ENCODE measurements at regions not wholly inside any gene's neighbourhood (a gene's known extent, or its start where the extent isn't known, plus 50 kb on each side); places are given as distances from the start of the nearest gene placed in this dataset.

DNA sequence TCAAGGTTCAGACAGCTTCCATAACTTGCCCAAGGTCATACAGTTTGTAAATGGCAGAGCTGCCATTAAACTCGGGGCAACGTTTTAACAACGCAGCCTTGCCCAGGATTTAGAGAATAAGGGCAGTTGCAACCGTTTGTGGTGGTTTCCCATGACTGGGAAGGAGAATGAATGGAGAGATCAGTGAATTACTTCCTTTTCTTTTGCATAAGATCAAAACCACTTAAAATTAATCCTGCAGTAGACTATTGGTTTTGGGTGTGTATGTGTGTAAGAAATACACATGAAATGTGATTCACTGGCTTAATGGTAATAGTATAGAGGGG is 179.1 kb upstream of the MIR17HG start:
- Mint-ChIP-seq H3K36me3 (no peaks in the 10 kb centered on the region), H3K27me3 (ENCODE audit: low read depth) (peaks cover 5% of the 10 kb centered on the region; the same call in 1 of the 2 replicates), H3K27ac (no peak overlapping the region), H3K4me3 (no peak overlapping the region), H3K4me1 (peaks cover 9% of the 10 kb centered on the region), H3K9me3 (no peaks in the 10 kb centered on the region)
- ChIA-PET CTCF (interaction anchor here (1.3 kb wide), 1 partner anchor 80 kb away, joined by 3 read pairs; no protein-coding TSS in a partner anchor), POLR2A (no interaction called here)
- no peak for DNase-seq (ENCODE audit: low spot score)
- TF ChIP-seq HMGA2 (CRISPR knock-in tag; IDR thresholded peaks at IDR 0.05) (no peak), FOXP1 (CRISPR knock-in tag; IDR thresholded peaks at IDR 0.05; ENCODE audit: borderline replicate concordance) (no peak), ATF3 (CRISPR knock-in tag; conservative IDR thresholded peaks at IDR 0.05) (no peak), JAZF1 (CRISPR knock-in tag; IDR thresholded peaks at IDR 0.05) (no peak), MLX (CRISPR knock-in tag; IDR thresholded peaks at IDR 0.05) (no peak), GABPB1 (CRISPR knock-in tag; IDR thresholded peaks at IDR 0.05) (no peak), SOX15 (CRISPR knock-in tag; IDR thresholded peaks at IDR 0.05) (no peak), ZNF138 (CRISPR knock-in tag; conservative IDR thresholded peaks at IDR 0.05) (no peak)
- TF ChIP-seq, protein P1, sequence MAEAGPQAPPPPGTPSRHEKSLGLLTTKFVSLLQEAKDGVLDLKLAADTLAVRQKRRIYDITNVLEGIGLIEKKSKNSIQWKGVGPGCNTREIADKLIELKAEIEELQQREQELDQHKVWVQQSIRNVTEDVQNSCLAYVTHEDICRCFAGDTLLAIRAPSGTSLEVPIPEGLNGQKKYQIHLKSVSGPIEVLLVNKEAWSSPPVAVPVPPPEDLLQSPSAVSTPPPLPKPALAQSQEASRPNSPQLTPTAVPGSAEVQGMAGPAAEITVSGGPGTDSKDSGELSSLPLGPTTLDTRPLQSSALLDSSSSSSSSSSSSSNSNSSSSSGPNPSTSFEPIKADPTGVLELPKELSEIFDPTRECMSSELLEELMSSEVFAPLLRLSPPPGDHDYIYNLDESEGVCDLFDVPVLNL (CRISPR knock-in tag; IDR thresholded peaks at IDR 0.05; ENCODE audit: borderline replicate concordance, low read depth), result no peak
- ATAC-seq, result no peak

DNA sequence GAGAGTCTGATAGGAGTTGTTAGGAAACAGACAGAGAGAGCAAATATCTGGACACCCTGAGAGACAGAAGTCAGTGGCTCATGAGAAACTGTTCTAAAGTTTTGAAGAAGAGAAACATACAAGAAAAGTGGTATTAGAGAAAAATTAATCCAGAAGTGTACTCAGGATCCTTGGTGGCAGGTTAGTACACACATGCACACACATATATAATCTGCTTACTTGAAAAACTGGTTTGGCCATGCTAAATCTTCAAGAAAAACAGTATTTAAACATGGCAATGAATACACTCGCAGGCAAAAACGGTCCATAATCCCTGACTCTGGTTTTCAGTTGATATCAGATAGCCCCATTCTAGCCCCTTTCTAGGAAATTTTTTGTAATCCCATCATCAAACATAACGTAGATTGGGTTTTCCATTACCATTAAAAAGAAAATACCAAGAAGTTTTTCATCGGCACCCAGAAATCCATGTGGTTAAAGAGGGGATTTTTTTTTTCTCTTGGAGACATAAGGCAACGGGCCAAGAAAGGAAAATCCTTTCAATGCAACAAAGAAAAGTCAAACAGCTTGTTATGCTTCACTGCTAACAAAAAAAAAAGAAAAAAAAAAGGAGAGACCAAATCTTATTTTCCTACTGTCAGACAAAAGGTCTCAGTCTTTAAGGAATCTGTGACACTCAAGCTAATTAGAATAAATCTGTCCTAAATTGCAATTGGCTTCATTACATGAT is 178.0 kb upstream of the MIR17HG start:
- no peaks in the 10 kb centered on the region for H3K36me3 Mint-ChIP-seq
- no peaks in the 10 kb centered on the region for H3K9me3 Mint-ChIP-seq
- H3K27me3 Mint-ChIP-seq (ENCODE audit: low read depth), result peaks cover 13% of the 10 kb centered on the region
- no peak for DNase-seq (ENCODE audit: low spot score)
- no peak for ATAC-seq
- POLR2A ChIA-PET, result no interaction called here
- H3K27ac Mint-ChIP-seq, result no peak overlapping the region
- H3K4me1 Mint-ChIP-seq, result peaks cover 8% of the 10 kb centered on the region
- CTCF ChIA-PET, result no interaction called here
- no peak overlapping the region for H3K4me3 Mint-ChIP-seq
- TF ChIP-seq RORB (CRISPR knock-in tag; IDR thresholded peaks at IDR 0.05), result no peak
- no peak for TF ChIP-seq STAT6 (CRISPR knock-in tag; conservative IDR thresholded peaks at IDR 0.05; ENCODE audit: low read depth)
- no peak for TF ChIP-seq ZNF263 (CRISPR knock-in tag; IDR thresholded peaks at IDR 0.05; ENCODE audit: low read depth)
- TF ChIP-seq NFATC4 (CRISPR knock-in tag; IDR thresholded peaks at IDR 0.05), result no peak
- TF ChIP-seq, protein P2, sequence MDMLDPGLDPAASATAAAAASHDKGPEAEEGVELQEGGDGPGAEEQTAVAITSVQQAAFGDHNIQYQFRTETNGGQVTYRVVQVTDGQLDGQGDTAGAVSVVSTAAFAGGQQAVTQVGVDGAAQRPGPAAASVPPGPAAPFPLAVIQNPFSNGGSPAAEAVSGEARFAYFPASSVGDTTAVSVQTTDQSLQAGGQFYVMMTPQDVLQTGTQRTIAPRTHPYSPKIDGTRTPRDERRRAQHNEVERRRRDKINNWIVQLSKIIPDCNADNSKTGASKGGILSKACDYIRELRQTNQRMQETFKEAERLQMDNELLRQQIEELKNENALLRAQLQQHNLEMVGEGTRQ (CRISPR knock-in tag; IDR thresholded peaks at IDR 0.05), result no peak
- no peak for TF ChIP-seq ZNF281 (CRISPR knock-in tag; IDR thresholded peaks at IDR 0.05)
- no peak for TF ChIP-seq ZNF121 (CRISPR knock-in tag; IDR thresholded peaks at IDR 0.05)
- TF ChIP-seq, protein P3, sequence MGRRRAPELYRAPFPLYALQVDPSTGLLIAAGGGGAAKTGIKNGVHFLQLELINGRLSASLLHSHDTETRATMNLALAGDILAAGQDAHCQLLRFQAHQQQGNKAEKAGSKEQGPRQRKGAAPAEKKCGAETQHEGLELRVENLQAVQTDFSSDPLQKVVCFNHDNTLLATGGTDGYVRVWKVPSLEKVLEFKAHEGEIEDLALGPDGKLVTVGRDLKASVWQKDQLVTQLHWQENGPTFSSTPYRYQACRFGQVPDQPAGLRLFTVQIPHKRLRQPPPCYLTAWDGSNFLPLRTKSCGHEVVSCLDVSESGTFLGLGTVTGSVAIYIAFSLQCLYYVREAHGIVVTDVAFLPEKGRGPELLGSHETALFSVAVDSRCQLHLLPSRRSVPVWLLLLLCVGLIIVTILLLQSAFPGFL (CRISPR knock-in tag; IDR thresholded peaks at IDR 0.05; ENCODE audit: borderline replicate concordance), result no peak
- no peak for TF ChIP-seq ZNF219 (CRISPR knock-in tag; IDR thresholded peaks at IDR 0.05; ENCODE audit: borderline replicate concordance)
- TF ChIP-seq, protein P1 (CRISPR knock-in tag; IDR thresholded peaks at IDR 0.05; ENCODE audit: borderline replicate concordance, low read depth), result no peak
- TF ChIP-seq, protein P4, sequence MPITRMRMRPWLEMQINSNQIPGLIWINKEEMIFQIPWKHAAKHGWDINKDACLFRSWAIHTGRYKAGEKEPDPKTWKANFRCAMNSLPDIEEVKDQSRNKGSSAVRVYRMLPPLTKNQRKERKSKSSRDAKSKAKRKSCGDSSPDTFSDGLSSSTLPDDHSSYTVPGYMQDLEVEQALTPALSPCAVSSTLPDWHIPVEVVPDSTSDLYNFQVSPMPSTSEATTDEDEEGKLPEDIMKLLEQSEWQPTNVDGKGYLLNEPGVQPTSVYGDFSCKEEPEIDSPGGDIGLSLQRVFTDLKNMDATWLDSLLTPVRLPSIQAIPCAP (CRISPR knock-in tag; IDR thresholded peaks at IDR 0.05), result no peak
- TF ChIP-seq ETV6 (CRISPR knock-in tag; IDR thresholded peaks at IDR 0.05), result no peak
